Right cardiac atrium (tissue), 5 donors: ENCODE measurements at regions not wholly inside any gene's neighbourhood (a gene's known extent, or its start where the extent isn't known, plus 50 kb on each side); places are given as distances from the start of the nearest gene placed in this dataset.

Source experiments
- ATAC-seq, 2 donors: fragments of 200-7000 bp; cut with Tn5 transposase; one replicate each; pipeline versions ENCODE4 v1.8.0 to v1.9.1; 2020; ENCODE audit warnings: moderate library complexity in 2 of 2, mild to moderate bottlenecking in 1 of 2
- DNase-seq, 3 donors: peaks; one replicate each; pipeline ENCODE4 v3.0.0-alpha.2; 2020
- H3K27ac ChIP-seq: one replicate; pipeline ENCODE4 v1.5.1; 2013; ENCODE audit warnings: mild to moderate bottlenecking, low read length, control low read depth, moderate library complexity
- H3K27me3 ChIP-seq: one replicate; pipeline ENCODE4 v1.6.1; 2013; ENCODE audit not compliant: control insufficient read depth, insufficient read depth
- H3K4me1 ChIP-seq: one replicate; pipeline ENCODE4 v1.6.1; 2013; ENCODE audit warnings: low read length; ENCODE audit not compliant: control insufficient read depth, insufficient read depth
- H3K4me3 ChIP-seq: one replicate; pipeline ENCODE4 v1.5.1; 2013; ENCODE audit warnings: low read length, control low read depth
- H3K9me3 ChIP-seq: one replicate; pipeline ENCODE4 v1.6.1; 2013; ENCODE audit warnings: low read length; ENCODE audit not compliant: control insufficient read depth
- WGBS: extraction: QIAGEN DNeasy Blood & Tissue Kit; methylation state at CpG from one replicate; pipeline ENCODE4 v1.1.7; 2013; 5-methylcytosine and 5-hydroxymethylcytosine counted together
- intact Hi-C, 4 donors: fragments of 100-400 bp; cut with DNase I; formaldehyde crosslinking; loops; one replicate each; pipeline versions ENCODE4 v1.11.0 to v1.14.0; 2022 to 2023
- donor health status: healthy with polysubstance abuse.
- donor health status: DM: no; HTN: yes; CAD: no.
- donor health status: DM: no; HTN: no; CAD: no.
- donor health status: DM: no; HTN: yes; CAD: no; lungs with severe emphysema.
- donor health status: DM: yes; HTN: yes; CAD: no.

DNA sequence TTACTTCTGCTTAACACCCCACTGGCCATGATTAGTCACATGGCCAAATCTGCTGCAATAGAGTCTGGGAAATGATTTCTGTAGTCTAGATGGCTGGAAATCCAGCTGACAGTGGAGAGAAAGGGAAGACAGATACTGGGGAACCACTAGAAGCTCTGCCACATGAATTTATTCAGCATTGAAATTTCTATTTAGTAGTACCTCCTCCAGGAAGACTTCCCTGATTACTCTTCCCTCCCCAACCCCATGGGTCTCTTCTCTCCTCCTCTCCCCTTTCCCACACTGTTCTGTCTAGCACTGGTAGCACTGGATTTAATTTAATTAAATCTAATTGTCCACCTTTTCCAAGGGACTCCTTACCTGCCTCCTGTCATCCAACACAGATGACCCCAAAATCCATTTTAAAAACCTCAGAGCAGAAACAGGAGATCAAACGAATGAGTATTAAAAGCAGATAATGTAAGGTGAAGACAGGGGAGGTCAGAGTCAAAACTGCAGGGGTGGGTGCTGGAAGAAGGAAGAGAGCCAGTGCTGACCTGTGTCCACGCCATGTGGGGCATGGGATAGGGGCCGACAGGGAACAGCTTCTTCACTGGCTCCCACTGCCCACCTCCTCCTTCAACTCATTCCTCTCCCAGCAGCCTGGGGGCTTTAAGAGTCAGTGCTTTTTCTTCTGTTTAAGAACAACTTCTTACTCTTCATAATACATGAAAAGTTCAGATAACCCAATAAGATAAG is 169.2 kb upstream of the HS6ST1 start:
- 70% methylated on average over 3 of the region's 3 CpGs for WGBS
- Histone ChIP-seq H3K9me3 (no peaks in the 10 kb centered on the region), H3K27me3 (no peaks in the 10 kb centered on the region), H3K27ac (no peak overlapping the region), H3K4me1 (no peaks in the 10 kb centered on the region), H3K4me3 (no peak overlapping the region)
- DNase-seq (no peak), ATAC-seq (no peak)
- intact Hi-C loops = no loop called here

DNA sequence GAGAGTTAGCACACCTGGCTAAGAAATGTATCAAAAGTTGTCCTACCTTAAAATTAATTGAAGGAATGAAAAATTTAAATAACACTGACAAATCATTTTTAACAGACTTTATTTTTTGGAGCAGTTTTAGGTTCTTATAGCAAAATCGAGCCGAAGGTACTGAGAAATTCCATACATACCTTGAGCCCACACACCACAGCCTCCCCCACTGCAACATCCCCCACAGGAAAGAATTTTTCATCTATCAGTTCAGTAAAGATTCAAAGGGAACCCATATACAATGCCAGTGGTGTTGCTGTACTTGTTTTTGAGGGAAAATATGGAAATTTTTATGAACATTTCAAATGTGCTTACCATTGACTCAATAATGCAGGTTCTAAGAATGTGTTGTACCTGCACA is 169.8 kb upstream of the HS6ST1 start:
- Histone ChIP-seq H3K27ac (no peak overlapping the region), H3K4me1 (no peaks in the 10 kb centered on the region), H3K9me3 (no peaks in the 10 kb centered on the region), H3K27me3 (no peaks in the 10 kb centered on the region), H3K4me3 (no peak overlapping the region)
- ATAC-seq (no peak), DNase-seq (no peak)
- 70% methylated on average over 2 of the region's 2 CpGs for WGBS
- intact Hi-C loops = no loop called here

DNA sequence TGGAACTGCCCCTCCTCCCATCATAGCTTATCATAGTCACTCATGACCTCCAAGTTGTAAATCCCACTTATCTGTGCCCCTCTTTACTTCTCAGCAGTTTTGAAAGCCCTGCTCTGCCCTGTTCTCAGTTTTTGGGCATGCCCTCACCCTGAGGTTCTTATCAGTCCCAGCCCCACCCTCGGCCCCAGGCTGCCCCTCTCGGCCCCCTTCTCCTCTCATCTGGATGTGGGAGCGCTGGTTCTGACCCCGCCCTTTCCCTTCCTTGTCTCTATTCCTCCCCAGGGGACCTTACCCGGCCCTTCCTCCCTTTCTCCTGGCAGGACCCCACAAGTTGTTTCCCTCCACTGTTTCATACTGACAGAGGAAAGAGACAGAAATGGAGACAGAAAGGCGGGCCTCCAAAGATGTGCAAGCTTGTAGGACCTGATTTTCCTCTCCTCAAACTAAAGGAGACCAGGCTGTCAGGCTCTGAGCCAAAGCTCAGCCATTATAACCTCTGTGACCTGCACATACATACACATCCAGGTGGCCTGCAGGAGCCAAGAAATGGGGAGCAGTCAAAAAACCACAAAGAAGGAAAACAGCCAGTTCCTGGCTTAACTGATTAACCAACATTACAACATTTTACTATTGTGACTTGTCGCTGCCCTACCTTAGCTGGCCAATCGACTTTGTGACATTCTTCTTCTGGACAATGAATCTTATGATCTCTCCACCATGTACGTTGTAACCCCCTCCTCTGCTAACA is 171.0 kb upstream of the HS6ST1 start:
- 43% methylated on average over 9 of the region's 9 CpGs for WGBS

GRCh38 chr2:128490321-128490720 is 171.7 kb upstream of the HS6ST1 start:
- 79% methylated on average over 5 of the region's 5 CpGs for WGBS
- ATAC-seq (no peak), DNase-seq (no peak)
- peaks cover 4% of the 10 kb centered on the region for H3K4me1 ChIP-seq
- intact Hi-C loops = loop anchor here in 1 of 4 donors (10.0 kb wide), 1 partner anchor 146 kb away; no protein-coding TSS in a partner anchor
- no peaks in the 10 kb centered on the region for H3K9me3 ChIP-seq
- no peak overlapping the region for H3K27ac ChIP-seq
- H3K27me3 ChIP-seq = no peaks in the 10 kb centered on the region
- H3K4me3 ChIP-seq = no peak overlapping the region

More for the DNA sequence above, 171.0 kb upstream of the HS6ST1 start:
- ATAC-seq (no peak), DNase-seq (no peak)
- Histone ChIP-seq H3K4me1 (no peaks in the 10 kb centered on the region), H3K27ac (no peak overlapping the region), H3K9me3 (no peaks in the 10 kb centered on the region), H3K4me3 (no peak overlapping the region), H3K27me3 (no peaks in the 10 kb centered on the region)
- intact Hi-C loops = loop anchor here in 1 of 4 donors (10.0 kb wide), 1 partner anchor 145 kb away; no protein-coding TSS in a partner anchor

GRCh38 chr2:128490881-128491691 is 172.4 kb upstream of the HS6ST1 start:
- Histone ChIP-seq H3K27me3 (no peaks in the 10 kb centered on the region), H3K4me1 (peaks cover 4% of the 10 kb centered on the region), H3K9me3 (no peaks in the 10 kb centered on the region), H3K27ac (no peak overlapping the region), H3K4me3 (no peak overlapping the region)
- intact Hi-C loops = loop anchor here in 1 of 4 donors (10.0 kb wide), 1 partner anchor 146 kb away; no protein-coding TSS in a partner anchor
- whole genome bisulfite sequencing = 98% methylated on average over 12 of the region's 12 CpGs
- DNase-seq = no peak
- ATAC-seq = no peak

DNA sequence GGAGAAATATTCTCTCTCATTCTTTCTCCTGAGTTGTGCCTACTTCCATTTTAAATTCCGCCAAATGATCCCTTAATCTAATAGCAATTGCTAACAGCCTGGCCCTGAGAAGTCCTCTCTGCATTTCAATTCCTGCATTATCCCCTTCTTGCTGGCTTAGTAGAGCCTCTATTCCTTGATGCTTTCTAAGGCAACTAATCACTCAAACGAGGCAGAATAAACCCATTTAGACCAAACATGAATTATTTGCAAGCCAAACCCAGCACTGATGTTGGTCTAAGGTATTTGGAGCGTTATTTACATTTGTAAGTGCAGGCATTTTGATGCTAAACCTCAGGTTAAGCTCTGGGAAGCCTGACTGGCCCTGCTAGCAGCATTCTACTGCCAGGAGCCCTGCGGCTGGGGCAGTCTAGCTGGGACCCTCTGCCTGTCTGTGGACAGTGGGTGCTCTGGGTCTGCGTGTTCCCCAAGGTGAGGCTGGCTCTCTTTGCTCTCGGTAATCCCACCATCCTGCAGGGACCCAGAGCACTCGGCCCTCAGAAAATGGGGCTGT is 173.1 kb upstream of the HS6ST1 start:
- ATAC-seq (no peak), DNase-seq (no peak)
- Histone ChIP-seq H3K4me3 (no peak overlapping the region), H3K9me3 (no peaks in the 10 kb centered on the region), H3K27me3 (no peaks in the 10 kb centered on the region), H3K4me1 (peaks cover 6% of the 10 kb centered on the region), H3K27ac (no peak overlapping the region)
- WGBS = 98% methylated on average over 7 of the region's 7 CpGs
- intact Hi-C loops = loop anchor here in 1 of 4 donors (10.0 kb wide), 1 partner anchor 147 kb away; no protein-coding TSS in a partner anchor

- H3K27ac ChIP-seq = no peak overlapping the region
- peaks cover 6% of the 10 kb centered on the region for H3K4me1 ChIP-seq
- H3K4me3 ChIP-seq = no peak overlapping the region
- 61% methylated on average over 65 of the region's 65 CpGs for WGBS
- no peaks in the 10 kb centered on the region for H3K27me3 ChIP-seq
- intact Hi-C loops = loop anchor here in 1 of 4 donors (10.0 kb wide), 1 partner anchor 148 kb away; no protein-coding TSS in a partner anchor
- DNase-seq (no peak), ATAC-seq (no peak)
- no peaks in the 10 kb centered on the region for H3K9me3 ChIP-seq
Observed at GRCh38 chr2:128492966-128493811, 174.5 kb upstream of the HS6ST1 start.

GRCh38 chr2:128493880-128494279 is 175.2 kb upstream of the HS6ST1 start:
- no peaks in the 10 kb centered on the region for H3K9me3 ChIP-seq
- no peaks in the 10 kb centered on the region for H3K27me3 ChIP-seq
- peaks cover 6% of the 10 kb centered on the region for H3K4me1 ChIP-seq
- intact Hi-C loops = loop anchor here in 1 of 4 donors (10.0 kb wide), 1 partner anchor 149 kb away; no protein-coding TSS in a partner anchor
- DNase-seq (no peak), ATAC-seq (no peak)
- WGBS = 63% methylated on average over 15 of the region's 15 CpGs
- H3K4me3 ChIP-seq = no peak overlapping the region
- H3K27ac ChIP-seq = no peak overlapping the region

GRCh38 chr2:128494307-128494639 is 175.6 kb upstream of the HS6ST1 start:
- intact Hi-C loops = loop anchor here in 1 of 4 donors (10.0 kb wide), 1 partner anchor 149 kb away; no protein-coding TSS in a partner anchor
- ATAC-seq = no peak

More at GRCh38 chr2:128494307-128494639, 175.6 kb upstream of the HS6ST1 start:
- H3K27me3 ChIP-seq = no peaks in the 10 kb centered on the region
- H3K4me3 ChIP-seq = no peak overlapping the region
- H3K9me3 ChIP-seq = no peaks in the 10 kb centered on the region
- DNase-seq = no peak
- peak overlapping the region; percentile 37 for H3K27ac ChIP-seq
- WGBS = 28% methylated on average over 8 of the region's 8 CpGs
- H3K4me1 ChIP-seq = peaks cover 6% of the 10 kb centered on the region
